HG02759 (cell line): ENCODE measurements at regions not wholly inside any gene's neighbourhood (a gene's known extent, or its start where the extent isn't known, plus 50 kb on each side); places are given as distances from the start of the nearest gene placed in this dataset.
"Not testable (repeated sequence)": the region's sequence is repeated elsewhere in the genome, so short reads cannot be mapped to it uniquely, and the experiment has no call there.

Experiments
- ATAC-seq: cut with Tn5 transposase; IDR thresholded peaks from one replicate; pipeline ENCODE4 v1.9.1; 2021; ENCODE audit warnings: mild to moderate bottlenecking, moderate library complexity; ENCODE audit not compliant: unreplicated experiment

GRCh38 chr21:35169574-35169973 is 120.5 kb upstream of the RUNX1 start:
- ATAC-seq = no peak

GRCh38 chr21:35168735-35169134 is 119.6 kb upstream of the RUNX1 start:
- ATAC-seq = no peak

GRCh38 chr21:35164971-35165483 is 115.9 kb upstream of the RUNX1 start:
- ATAC-seq = no peak

- ATAC-seq = no peak
Observed at GRCh38 chr21:35164380-35164779, 115.3 kb upstream of the RUNX1 start.

GRCh38 chr21:35163411-35163810 is 114.3 kb upstream of the RUNX1 start:
- no peak for ATAC-seq

- no peak for ATAC-seq
Observed at GRCh38 chr21:35162831-35163230, 113.7 kb upstream of the RUNX1 start.

GRCh38 chr21:35159881-35160280 is 110.8 kb upstream of the RUNX1 start:
- no peak for ATAC-seq

GRCh38 chr21:35157374-35157773 is 108.3 kb upstream of the RUNX1 start:
- not testable (repeated sequence) for ATAC-seq

GRCh38 chr21:35156293-35157278 is 107.5 kb upstream of the RUNX1 start:
- ATAC-seq = no peak

- no peak for ATAC-seq
Observed at GRCh38 chr21:35154788-35155187, 105.7 kb upstream of the RUNX1 start.

GRCh38 chr21:35153671-35154070 is 104.6 kb upstream of the RUNX1 start:
- ATAC-seq = no peak

- no peak for ATAC-seq
Observed at GRCh38 chr21:35150562-35151226, 101.6 kb upstream of the RUNX1 start.

GRCh38 chr21:35149698-35150097 is 100.6 kb upstream of the RUNX1 start:
- ATAC-seq = no peak

GRCh38 chr21:35147439-35147838 is 98.3 kb upstream of the RUNX1 start:
- no peak for ATAC-seq

- no peak for ATAC-seq
Observed at GRCh38 chr21:35145626-35146233, 96.6 kb upstream of the RUNX1 start.

- no peak for ATAC-seq
Observed at GRCh38 chr21:35144978-35145377, 95.9 kb upstream of the RUNX1 start.

- no peak for ATAC-seq
Observed at GRCh38 chr21:35142036-35142815, 93.1 kb upstream of the RUNX1 start.

- peak; percentile 11 for ATAC-seq
Observed at GRCh38 chr21:35139382-35139715, 90.2 kb upstream of the RUNX1 start.

GRCh38 chr21:35138665-35139381 is 89.7 kb upstream of the RUNX1 start:
- peak; percentile 70 for ATAC-seq

GRCh38 chr21:35136586-35137219 is 87.6 kb upstream of the RUNX1 start:
- ATAC-seq = no peak
